Tibial artery (tissue), 4 donors: ENCODE measurements at regions not wholly inside any gene's neighbourhood (a gene's known extent, or its start where the extent isn't known, plus 50 kb on each side); places are given as distances from the start of the nearest gene placed in this dataset.

Source experiments
- DNase-seq, 2 donors: peaks; one replicate each; pipeline ENCODE4 v3.0.0-alpha.2; 2019
- H3K27ac ChIP-seq, 2 donors: fragments of 200-600 bp; sonication (generic) in 1 of 2; 1 replicate in 1 of 2; 2 replicates in 1 of 2; pipeline ENCODE4 v1.5.1; 2018 to 2019; ENCODE audit warnings: mild to moderate bottlenecking in 1 of 2
- H3K27me3 ChIP-seq, 2 donors: fragments of 200-600 bp; sonication (generic) in 1 of 2; one replicate each; pipeline versions ENCODE4 v1.5.1 to v1.6.0; 2016 to 2019
- H3K36me3 ChIP-seq, 3 donors: fragments of 200-600 bp; sonication (generic) in 2 of 3; one replicate each; pipeline ENCODE4 v1.5.1; 2016 to 2019; ENCODE audit warnings: mild to moderate bottlenecking in 2 of 3
- H3K4me1 ChIP-seq, 4 donors: fragments of 200-600 bp; sonication (generic) in 2 of 4; 1 replicate in 3 of 4; 2 replicates in 1 of 4; pipeline ENCODE4 v1.5.1; 2016 to 2019
- H3K4me3 ChIP-seq, 2 donors: fragments of 200-600 bp; sonication (generic) in 1 of 2; 1 replicate in 1 of 2; 2 replicates in 1 of 2; pipeline ENCODE4 v1.5.1; 2018 to 2019; ENCODE audit warnings: mild to moderate bottlenecking in 2 of 2
- H3K9me3 ChIP-seq, 3 donors: fragments of 200-600 bp; sonication (generic) in 1 of 3; one replicate each; pipeline ENCODE4 v1.5.1; 2016 to 2019
- intact Hi-C: fragments of 100-400 bp; cut with DNase I; formaldehyde crosslinking; loops from one replicate; pipeline ENCODE4 v1.15.0; 2023; ENCODE audit warnings: low total_unique reads
- TF ChIP-seq, protein P1 (sequence below), 2 experiments: fragments of 200-600 bp in 1 of 2; fragments of 450-650 bp in 1 of 2; IDR thresholded peaks; one replicate each; pipeline ENCODE4 v1.5.1; 2017 to 2019; ENCODE audit warnings: antibody characterized with exemption in 2 of 2, mild to moderate bottlenecking in 1 of 2, moderate library complexity in 1 of 2

DNA sequence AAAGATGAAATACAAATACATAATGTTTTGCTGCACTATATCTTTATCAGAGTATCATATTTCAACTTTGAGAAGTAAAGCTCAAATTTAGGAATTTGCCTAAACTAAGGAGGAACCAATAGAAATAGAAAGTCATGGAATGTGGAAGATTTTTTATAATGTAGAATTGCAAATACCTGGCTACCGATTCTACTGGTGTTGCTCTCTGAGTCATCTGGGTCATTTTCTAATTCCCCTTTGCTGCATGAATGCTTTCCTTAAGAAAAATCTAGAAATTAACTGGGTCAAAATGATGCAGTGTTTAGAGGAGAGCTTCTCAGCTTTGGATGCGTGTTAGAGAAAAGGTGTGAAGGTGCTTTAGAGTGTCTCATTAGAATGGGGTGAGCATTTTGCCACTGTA lies 568.9 kb upstream of the ANKRD30A start:
- TF ChIP-seq, protein P1, sequence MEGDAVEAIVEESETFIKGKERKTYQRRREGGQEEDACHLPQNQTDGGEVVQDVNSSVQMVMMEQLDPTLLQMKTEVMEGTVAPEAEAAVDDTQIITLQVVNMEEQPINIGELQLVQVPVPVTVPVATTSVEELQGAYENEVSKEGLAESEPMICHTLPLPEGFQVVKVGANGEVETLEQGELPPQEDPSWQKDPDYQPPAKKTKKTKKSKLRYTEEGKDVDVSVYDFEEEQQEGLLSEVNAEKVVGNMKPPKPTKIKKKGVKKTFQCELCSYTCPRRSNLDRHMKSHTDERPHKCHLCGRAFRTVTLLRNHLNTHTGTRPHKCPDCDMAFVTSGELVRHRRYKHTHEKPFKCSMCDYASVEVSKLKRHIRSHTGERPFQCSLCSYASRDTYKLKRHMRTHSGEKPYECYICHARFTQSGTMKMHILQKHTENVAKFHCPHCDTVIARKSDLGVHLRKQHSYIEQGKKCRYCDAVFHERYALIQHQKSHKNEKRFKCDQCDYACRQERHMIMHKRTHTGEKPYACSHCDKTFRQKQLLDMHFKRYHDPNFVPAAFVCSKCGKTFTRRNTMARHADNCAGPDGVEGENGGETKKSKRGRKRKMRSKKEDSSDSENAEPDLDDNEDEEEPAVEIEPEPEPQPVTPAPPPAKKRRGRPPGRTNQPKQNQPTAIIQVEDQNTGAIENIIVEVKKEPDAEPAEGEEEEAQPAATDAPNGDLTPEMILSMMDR (IDR thresholded peaks at IDR 0.05), result no peak
- intact Hi-C loops, result no loop called here
- Histone ChIP-seq H3K27ac (no peak overlapping the region), H3K4me1 (peaks cover 0 to 5% (median 0%) of the 10 kb centered on the region in 4 donors), H3K9me3 (no peaks in the 10 kb centered on the region), H3K36me3 (no peaks in the 10 kb centered on the region), H3K4me3 (no peak overlapping the region), H3K27me3 (no peaks in the 10 kb centered on the region)
- no peak for DNase-seq

DNA sequence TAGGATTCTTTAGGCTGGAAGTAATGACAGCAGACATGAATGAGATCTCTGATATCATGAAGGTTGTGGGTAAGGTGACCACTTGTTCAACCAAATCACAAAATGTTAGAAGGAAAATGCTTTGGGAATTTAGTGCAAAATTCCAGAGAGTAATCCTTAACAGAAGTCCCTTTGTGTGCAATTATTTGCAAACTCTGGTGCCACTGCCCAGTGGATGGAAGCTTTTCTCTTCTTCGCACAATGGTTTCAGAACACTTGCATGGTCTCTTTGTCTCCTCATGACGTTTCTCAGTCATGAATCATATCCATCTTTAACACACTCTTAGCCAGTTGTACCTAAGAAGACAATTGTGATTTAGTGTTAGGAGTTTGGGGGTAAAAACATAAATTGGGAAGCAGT lies 570.4 kb upstream of the ANKRD30A start:
- no peak for DNase-seq
- intact Hi-C loops, result no loop called here
- no peaks in the 10 kb centered on the region for H3K27me3 ChIP-seq
- H3K27ac ChIP-seq, result no peak overlapping the region
- H3K4me3 ChIP-seq, result no peak overlapping the region
- H3K4me1 ChIP-seq, result peaks cover 0 to under 1% (median 0%) of the 10 kb centered on the region in 4 donors
- no peaks in the 10 kb centered on the region for H3K36me3 ChIP-seq
- no peaks in the 10 kb centered on the region for H3K9me3 ChIP-seq
- TF ChIP-seq, protein P1 (IDR thresholded peaks at IDR 0.05), result no peak

GRCh38 chr10:36547965-36548364 lies 577.4 kb upstream of the ANKRD30A start:
- intact Hi-C loops, result no loop called here
- H3K9me3 ChIP-seq, result no peaks in the 10 kb centered on the region
- H3K36me3 ChIP-seq, result no peaks in the 10 kb centered on the region
- H3K27ac ChIP-seq, result no peak overlapping the region
- TF ChIP-seq, protein P1 (IDR thresholded peaks at IDR 0.05), result no peak
- no peak for DNase-seq
- H3K4me3 ChIP-seq, result no peak overlapping the region
- H3K4me1 ChIP-seq, result no peaks in the 10 kb centered on the region
- no peaks in the 10 kb centered on the region for H3K27me3 ChIP-seq

DNA sequence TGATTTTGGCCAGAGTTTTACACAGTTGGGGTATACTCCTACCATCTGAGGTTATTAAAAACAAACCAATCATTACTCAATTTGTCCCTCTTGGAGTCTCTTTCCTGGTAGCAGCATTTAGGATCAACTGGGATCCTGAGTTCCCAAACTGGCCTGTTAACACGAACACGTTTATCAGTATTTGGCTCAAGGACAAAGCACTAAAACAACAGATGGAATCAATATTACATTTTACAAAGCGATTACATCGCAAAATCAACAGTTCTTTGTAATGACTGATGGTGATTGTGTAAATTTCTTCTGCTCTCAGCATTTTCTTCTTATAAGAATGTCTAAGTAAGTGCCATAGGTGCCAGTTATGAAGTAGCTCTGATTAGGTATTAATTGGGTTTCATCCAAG lies 582.9 kb upstream of the ANKRD30A start:
- DNase-seq, result no peak
- no peak overlapping the region for H3K4me3 ChIP-seq
- no peaks in the 10 kb centered on the region for H3K4me1 ChIP-seq
- intact Hi-C loops, result no loop called here
- no peak overlapping the region for H3K27ac ChIP-seq
- no peaks in the 10 kb centered on the region for H3K36me3 ChIP-seq
- TF ChIP-seq, protein P1 (IDR thresholded peaks at IDR 0.05), result no peak
- no peaks in the 10 kb centered on the region for H3K9me3 ChIP-seq
- no peaks in the 10 kb centered on the region for H3K27me3 ChIP-seq

GRCh38 chr10:36540611-36541010 lies 584.8 kb upstream of the ANKRD30A start:
- H3K9me3 ChIP-seq, result no peaks in the 10 kb centered on the region
- no peaks in the 10 kb centered on the region for H3K4me1 ChIP-seq

More at GRCh38 chr10:36540611-36541010, 584.8 kb upstream of the ANKRD30A start:
- no peaks in the 10 kb centered on the region for H3K27me3 ChIP-seq
- DNase-seq, result no peak
- TF ChIP-seq, protein P1 (IDR thresholded peaks at IDR 0.05), result no peak
- H3K4me3 ChIP-seq, result no peak overlapping the region
- H3K27ac ChIP-seq, result no peak overlapping the region
- H3K36me3 ChIP-seq, result no peaks in the 10 kb centered on the region
- intact Hi-C loops, result no loop called here
